Fibroblast of pulmonary artery (primary cell): ENCODE measurements at regions not wholly inside any gene's neighbourhood (a gene's known extent, or its start where the extent isn't known, plus 50 kb on each side); places are given as distances from the start of the nearest gene placed in this dataset.

Experiments used
- DNase-seq: peaks from one replicate; pipeline ENCODE4 v3.0.0-alpha.2; 2010; ENCODE audit warnings: low read depth
- H3K4me3 ChIP-seq: replicated peaks from 2 replicates; pipeline ENCODE4 v1.5.1; 2011; ENCODE audit warnings: low read depth, mild to moderate bottlenecking, control low read depth, low read length, moderate library complexity
- CTCF ChIP-seq: IDR thresholded peaks from 2 replicates; pipeline ENCODE4 v1.5.1; 2011; ENCODE audit warnings: mild to moderate bottlenecking, control low read depth, low read length, inconsistent platforms; ENCODE audit errors: missing control alignments

GRCh38 chr5:124276166-124276565, 470.3 kb downstream of the ZNF608 start:
- TF ChIP-seq CTCF: no peak
- no peak overlapping the region for H3K4me3 ChIP-seq
- no peak for DNase-seq

GRCh38 chr5:124274949-124275348, 471.5 kb downstream of the ZNF608 start:
- TF ChIP-seq CTCF: no peak
- DNase-seq: peak; percentile 14
- no peak overlapping the region for H3K4me3 ChIP-seq

GRCh38 chr5:124264499-124264898, 481.9 kb downstream of the ZNF608 start:
- no peak for TF ChIP-seq CTCF

GRCh38 chr5:124263680-124264491, 482.6 kb downstream of the ZNF608 start:
- no peak for TF ChIP-seq CTCF
- no peak overlapping the region for H3K4me3 ChIP-seq
- DNase-seq: peak; percentile 22

More at GRCh38 chr5:124264499-124264898, 481.9 kb downstream of the ZNF608 start:
- no peak for DNase-seq
- no peak overlapping the region for H3K4me3 ChIP-seq

GRCh38 chr5:124262991-124263571, 483.4 kb downstream of the ZNF608 start:
- no peak overlapping the region for H3K4me3 ChIP-seq
- TF ChIP-seq CTCF: no peak
- DNase-seq: no peak

- no peak overlapping the region for H3K4me3 ChIP-seq
- TF ChIP-seq CTCF: no peak
- no peak for DNase-seq
Measured at GRCh38 chr5:124262470-124262869, 484.0 kb downstream of the ZNF608 start.
